ENCODE measurements at regions not wholly inside any gene's neighbourhood (a gene's known extent, or its start where the extent isn't known, plus 50 kb on each side); places are given as distances from the start of the nearest gene placed in this dataset.

DNA sequence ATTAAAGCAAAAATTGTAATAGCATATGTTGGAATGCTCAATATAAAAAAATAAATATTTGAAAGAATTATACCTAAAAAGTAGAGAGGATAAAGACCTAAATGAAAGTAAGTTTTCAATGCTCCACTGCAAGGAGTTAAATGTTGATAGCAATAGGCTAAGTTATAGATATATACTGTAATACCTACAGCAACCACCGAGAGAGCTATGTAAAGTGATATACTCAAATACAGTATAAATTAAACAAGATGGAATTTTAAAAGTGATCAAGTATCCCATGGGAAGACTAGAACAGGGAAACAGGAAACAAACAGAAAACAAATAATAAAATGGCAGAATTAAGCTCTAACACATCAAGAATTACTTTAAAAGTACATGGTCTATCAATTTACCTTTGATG, 73.9 kb downstream of the CASP3 start:
- Histone ChIP-seq H3K4me2 (ENCODE audit: low read length) (no peak overlapping the region), H4K20me1 (ENCODE audit: insufficient read depth) (no peaks in the 10 kb centered on the region), H3K27me3 (ENCODE audit: insufficient read depth, low read depth, low read length) (no peaks in the 10 kb centered on the region), H3K9me3 (ENCODE audit: low read length) (no peaks in the 10 kb centered on the region), H2AFZ (ENCODE audit: low read depth, low read length) (no peak overlapping the region), H3K9me2 (ENCODE audit: insufficient read depth, low read length) (no peaks in the 10 kb centered on the region), H3K9ac (ENCODE audit: low read length) (no peak overlapping the region), H3F3A (ENCODE audit: insufficient read depth, low read length, poor library complexity, severe bottlenecking) (no peaks in the 10 kb centered on the region), H3K79me2 (replicated peaks; ENCODE audit: insufficient read depth, low read length) (no peaks in the 10 kb centered on the region), H3K36me3 (ENCODE audit: insufficient read depth, low read length) (no peaks in the 10 kb centered on the region), H3K4me3 (ENCODE audit: low read length) (no peak overlapping the region), H3K27ac (ENCODE audit: low read length) (no peak overlapping the region)
- TF ChIP-seq TAF1 (IDR thresholded peaks at IDR 0.05; ENCODE audit: low read depth): no peak
- TF ChIP-seq POLR2AphosphoS5 (IDR thresholded peaks at IDR 0.05): no peak
- TF ChIP-seq MXI1 (conservative IDR thresholded peaks at IDR 0.05; ENCODE audit: poor library complexity, severe bottlenecking): no peak
- no peak for TF ChIP-seq EP300 (conservative IDR thresholded peaks at IDR 0.05; ENCODE audit: poor library complexity, severe bottlenecking)
- TF ChIP-seq, protein P1, sequence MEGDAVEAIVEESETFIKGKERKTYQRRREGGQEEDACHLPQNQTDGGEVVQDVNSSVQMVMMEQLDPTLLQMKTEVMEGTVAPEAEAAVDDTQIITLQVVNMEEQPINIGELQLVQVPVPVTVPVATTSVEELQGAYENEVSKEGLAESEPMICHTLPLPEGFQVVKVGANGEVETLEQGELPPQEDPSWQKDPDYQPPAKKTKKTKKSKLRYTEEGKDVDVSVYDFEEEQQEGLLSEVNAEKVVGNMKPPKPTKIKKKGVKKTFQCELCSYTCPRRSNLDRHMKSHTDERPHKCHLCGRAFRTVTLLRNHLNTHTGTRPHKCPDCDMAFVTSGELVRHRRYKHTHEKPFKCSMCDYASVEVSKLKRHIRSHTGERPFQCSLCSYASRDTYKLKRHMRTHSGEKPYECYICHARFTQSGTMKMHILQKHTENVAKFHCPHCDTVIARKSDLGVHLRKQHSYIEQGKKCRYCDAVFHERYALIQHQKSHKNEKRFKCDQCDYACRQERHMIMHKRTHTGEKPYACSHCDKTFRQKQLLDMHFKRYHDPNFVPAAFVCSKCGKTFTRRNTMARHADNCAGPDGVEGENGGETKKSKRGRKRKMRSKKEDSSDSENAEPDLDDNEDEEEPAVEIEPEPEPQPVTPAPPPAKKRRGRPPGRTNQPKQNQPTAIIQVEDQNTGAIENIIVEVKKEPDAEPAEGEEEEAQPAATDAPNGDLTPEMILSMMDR (IDR thresholded peaks at IDR 0.05; ENCODE audit: poor library complexity, severe bottlenecking): no peak

DNA sequence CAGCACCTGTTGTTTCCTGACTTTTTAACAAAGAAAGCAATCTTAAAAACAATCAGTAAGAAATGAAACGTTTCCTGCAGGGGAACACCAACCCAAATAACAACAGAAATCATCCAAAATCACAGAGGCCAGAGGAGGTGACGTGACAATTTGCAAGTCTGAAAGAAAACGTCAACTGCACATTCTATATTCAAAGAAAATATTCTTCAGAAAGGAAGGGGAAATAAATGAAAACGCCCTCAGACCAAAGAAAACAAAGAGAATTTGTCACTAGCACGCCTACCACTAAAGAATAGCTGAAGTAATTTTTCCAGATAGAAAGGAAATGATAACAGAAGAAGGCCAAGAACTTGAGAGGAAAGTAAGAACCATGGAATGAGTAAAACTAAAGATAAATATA, 74.4 kb downstream of the CASP3 start:
- Histone ChIP-seq H3K9me3 (ENCODE audit: low read length) (no peaks in the 10 kb centered on the region), H3K79me2 (replicated peaks; ENCODE audit: insufficient read depth, low read length) (no peaks in the 10 kb centered on the region), H3K9me2 (ENCODE audit: insufficient read depth, low read length) (no peaks in the 10 kb centered on the region), H3F3A (ENCODE audit: insufficient read depth, low read length, poor library complexity, severe bottlenecking) (no peaks in the 10 kb centered on the region), H3K4me2 (ENCODE audit: low read length) (no peak overlapping the region), H2AFZ (ENCODE audit: low read depth, low read length) (no peak overlapping the region), H3K27me3 (ENCODE audit: insufficient read depth, low read depth, low read length) (no peaks in the 10 kb centered on the region), H3K27ac (ENCODE audit: low read length) (no peak overlapping the region), H3K36me3 (ENCODE audit: insufficient read depth, low read length) (no peaks in the 10 kb centered on the region), H3K4me3 (ENCODE audit: low read length) (no peak overlapping the region), H4K20me1 (ENCODE audit: insufficient read depth) (no peaks in the 10 kb centered on the region), H3K9ac (ENCODE audit: low read length) (no peak overlapping the region)
- TF ChIP-seq TAF1 (IDR thresholded peaks at IDR 0.05; ENCODE audit: low read depth): no peak
- no peak for TF ChIP-seq POLR2AphosphoS5 (IDR thresholded peaks at IDR 0.05)
- TF ChIP-seq EZH2 (IDR thresholded peaks at IDR 0.05; ENCODE audit: borderline replicate concordance, insufficient read depth, low read length, poor library complexity, severe bottlenecking): no peak
- TF ChIP-seq, protein P1 (IDR thresholded peaks at IDR 0.05; ENCODE audit: poor library complexity, severe bottlenecking): no peak
- no peak for TF ChIP-seq SMC3 (conservative IDR thresholded peaks at IDR 0.05; ENCODE audit: poor library complexity)
- TF ChIP-seq, protein P2, sequence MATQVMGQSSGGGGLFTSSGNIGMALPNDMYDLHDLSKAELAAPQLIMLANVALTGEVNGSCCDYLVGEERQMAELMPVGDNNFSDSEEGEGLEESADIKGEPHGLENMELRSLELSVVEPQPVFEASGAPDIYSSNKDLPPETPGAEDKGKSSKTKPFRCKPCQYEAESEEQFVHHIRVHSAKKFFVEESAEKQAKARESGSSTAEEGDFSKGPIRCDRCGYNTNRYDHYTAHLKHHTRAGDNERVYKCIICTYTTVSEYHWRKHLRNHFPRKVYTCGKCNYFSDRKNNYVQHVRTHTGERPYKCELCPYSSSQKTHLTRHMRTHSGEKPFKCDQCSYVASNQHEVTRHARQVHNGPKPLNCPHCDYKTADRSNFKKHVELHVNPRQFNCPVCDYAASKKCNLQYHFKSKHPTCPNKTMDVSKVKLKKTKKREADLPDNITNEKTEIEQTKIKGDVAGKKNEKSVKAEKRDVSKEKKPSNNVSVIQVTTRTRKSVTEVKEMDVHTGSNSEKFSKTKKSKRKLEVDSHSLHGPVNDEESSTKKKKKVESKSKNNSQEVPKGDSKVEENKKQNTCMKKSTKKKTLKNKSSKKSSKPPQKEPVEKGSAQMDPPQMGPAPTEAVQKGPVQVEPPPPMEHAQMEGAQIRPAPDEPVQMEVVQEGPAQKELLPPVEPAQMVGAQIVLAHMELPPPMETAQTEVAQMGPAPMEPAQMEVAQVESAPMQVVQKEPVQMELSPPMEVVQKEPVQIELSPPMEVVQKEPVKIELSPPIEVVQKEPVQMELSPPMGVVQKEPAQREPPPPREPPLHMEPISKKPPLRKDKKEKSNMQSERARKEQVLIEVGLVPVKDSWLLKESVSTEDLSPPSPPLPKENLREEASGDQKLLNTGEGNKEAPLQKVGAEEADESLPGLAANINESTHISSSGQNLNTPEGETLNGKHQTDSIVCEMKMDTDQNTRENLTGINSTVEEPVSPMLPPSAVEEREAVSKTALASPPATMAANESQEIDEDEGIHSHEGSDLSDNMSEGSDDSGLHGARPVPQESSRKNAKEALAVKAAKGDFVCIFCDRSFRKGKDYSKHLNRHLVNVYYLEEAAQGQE (IDR thresholded peaks at IDR 0.05; ENCODE audit: borderline replicate concordance): no peak
- no peak for TF ChIP-seq RAD21 (conservative IDR thresholded peaks at IDR 0.05)
- no peak for TF ChIP-seq MXI1 (conservative IDR thresholded peaks at IDR 0.05; ENCODE audit: poor library complexity, severe bottlenecking)
- TF ChIP-seq EP300 (conservative IDR thresholded peaks at IDR 0.05; ENCODE audit: poor library complexity, severe bottlenecking): no peak

Measured in neural cell (in vitro differentiated cells).